GM12872 (cell line): ENCODE measurements at regions not wholly inside any gene's neighbourhood (a gene's known extent, or its start where the extent isn't known, plus 50 kb on each side); places are given as distances from the start of the nearest gene placed in this dataset.

Source experiments
- TF ChIP-seq, protein P1 (sequence below): IDR thresholded peaks from 3 replicates; pipeline ENCODE4 v1.5.1; 2011; ENCODE audit warnings: low read depth, mild to moderate bottlenecking, low read length, moderate library complexity; ENCODE audit not compliant: insufficient read depth

- TF ChIP-seq, protein P1, sequence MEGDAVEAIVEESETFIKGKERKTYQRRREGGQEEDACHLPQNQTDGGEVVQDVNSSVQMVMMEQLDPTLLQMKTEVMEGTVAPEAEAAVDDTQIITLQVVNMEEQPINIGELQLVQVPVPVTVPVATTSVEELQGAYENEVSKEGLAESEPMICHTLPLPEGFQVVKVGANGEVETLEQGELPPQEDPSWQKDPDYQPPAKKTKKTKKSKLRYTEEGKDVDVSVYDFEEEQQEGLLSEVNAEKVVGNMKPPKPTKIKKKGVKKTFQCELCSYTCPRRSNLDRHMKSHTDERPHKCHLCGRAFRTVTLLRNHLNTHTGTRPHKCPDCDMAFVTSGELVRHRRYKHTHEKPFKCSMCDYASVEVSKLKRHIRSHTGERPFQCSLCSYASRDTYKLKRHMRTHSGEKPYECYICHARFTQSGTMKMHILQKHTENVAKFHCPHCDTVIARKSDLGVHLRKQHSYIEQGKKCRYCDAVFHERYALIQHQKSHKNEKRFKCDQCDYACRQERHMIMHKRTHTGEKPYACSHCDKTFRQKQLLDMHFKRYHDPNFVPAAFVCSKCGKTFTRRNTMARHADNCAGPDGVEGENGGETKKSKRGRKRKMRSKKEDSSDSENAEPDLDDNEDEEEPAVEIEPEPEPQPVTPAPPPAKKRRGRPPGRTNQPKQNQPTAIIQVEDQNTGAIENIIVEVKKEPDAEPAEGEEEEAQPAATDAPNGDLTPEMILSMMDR, result no peak
Observed at GRCh38 chr13:90715485-90715884, 632.0 kb upstream of the MIR17HG start.

GRCh38 chr13:90717451-90717936 lies 630.0 kb upstream of the MIR17HG start:
- TF ChIP-seq, protein P1, result no peak

- TF ChIP-seq, protein P1, result no peak
Observed at GRCh38 chr13:90719461-90719860, 628.0 kb upstream of the MIR17HG start.

DNA sequence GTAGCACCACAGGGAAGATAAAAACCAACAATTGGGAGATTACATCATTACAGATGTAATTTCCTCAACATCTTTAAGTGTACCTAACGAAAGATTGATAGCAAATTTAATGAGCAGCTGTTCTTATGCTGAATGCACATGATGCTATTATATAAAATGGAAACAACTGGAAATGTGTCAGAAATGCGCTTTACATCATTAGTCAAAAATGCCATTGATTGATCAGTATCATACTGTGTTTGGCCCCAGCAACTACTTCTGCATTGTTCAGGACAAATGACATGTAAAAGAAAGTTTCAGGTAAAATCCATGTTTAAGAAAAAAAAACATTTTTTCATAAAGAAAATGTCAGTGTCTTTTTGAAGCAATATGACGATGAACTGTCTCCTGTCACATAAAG lies 625.5 kb upstream of the MIR17HG start:
- TF ChIP-seq, protein P1, result no peak

- TF ChIP-seq, protein P1, result no peak
Observed at GRCh38 chr13:90723381-90723780, 624.1 kb upstream of the MIR17HG start.

- TF ChIP-seq, protein P1, result no peak
Observed at GRCh38 chr13:90726375-90726774, 621.1 kb upstream of the MIR17HG start.

GRCh38 chr13:90732049-90732448 lies 615.4 kb upstream of the MIR17HG start:
- TF ChIP-seq, protein P1, result peak; percentile 24; the same call in 1 of the 3 replicates

- TF ChIP-seq, protein P1, result no peak
Observed at GRCh38 chr13:90738881-90739280, 608.6 kb upstream of the MIR17HG start.
